Endodermal cell (in vitro differentiated cells): ENCODE measurements at regions not wholly inside any gene's neighbourhood (a gene's known extent, or its start where the extent isn't known, plus 50 kb on each side); places are given as distances from the start of the nearest gene placed in this dataset.

Experiments
- DNase-seq: peaks from one replicate; pipeline ENCODE4 v3.0.0-alpha.2; 2017
- H3K27ac ChIP-seq: 2 replicates; pipeline ENCODE4 v1.5.1; 2013; ENCODE audit warnings: mild to moderate bottlenecking, low read depth, low read length, moderate library complexity
- H3K27me3 ChIP-seq: 2 replicates; pipeline ENCODE4 v1.6.1; 2013; ENCODE audit warnings: mild to moderate bottlenecking, low read length, moderate library complexity; ENCODE audit not compliant: insufficient read depth, control insufficient read depth, poor library complexity, severe bottlenecking
- H3K36me3 ChIP-seq: 2 replicates; pipeline ENCODE4 v1.7.0; 2013; ENCODE audit warnings: mild to moderate bottlenecking, low read length, moderate library complexity; ENCODE audit not compliant: control insufficient read depth, insufficient read depth
- H3K4me1 ChIP-seq: one replicate; pipeline ENCODE4 v1.7.0; 2013; ENCODE audit warnings: low read length; ENCODE audit not compliant: control insufficient read depth, insufficient read depth
- H3K4me3 ChIP-seq: 2 replicates; pipeline ENCODE4 v1.5.1; 2013; ENCODE audit warnings: mild to moderate bottlenecking, low read length, moderate library complexity
- H3K9ac ChIP-seq: 2 replicates; pipeline ENCODE4 v1.6.1; 2013; ENCODE audit warnings: mild to moderate bottlenecking, low read length, moderate library complexity; ENCODE audit not compliant: poor library complexity, severe bottlenecking; ENCODE audit errors: extremely low read depth
- H3K9me3 ChIP-seq: 2 replicates; pipeline ENCODE4 v1.6.1; 2013; ENCODE audit warnings: mild to moderate bottlenecking, low read length, moderate library complexity; ENCODE audit not compliant: control insufficient read depth
- H3K27ac Mint-ChIP-seq: 2 replicates; pipeline ENCODE4 v1.8.0; 2020; ENCODE audit warnings: mixed read lengths
- H3K27me3 Mint-ChIP-seq: 2 replicates; pipeline ENCODE4 v1.8.0; 2021; ENCODE audit warnings: mild to moderate bottlenecking, mixed read lengths; ENCODE audit not compliant: insufficient read depth
- H3K36me3 Mint-ChIP-seq: 2 replicates; pipeline ENCODE4 v1.8.0; 2020; ENCODE audit warnings: low read depth, mixed read lengths
- H3K4me1 Mint-ChIP-seq: 2 replicates; pipeline ENCODE4 v1.8.0; 2020; ENCODE audit warnings: mixed read lengths
- H3K4me3 Mint-ChIP-seq: 2 replicates; pipeline ENCODE4 v1.8.0; 2020; ENCODE audit warnings: mild to moderate bottlenecking, moderate library complexity, mixed read lengths
- H3K9me3 Mint-ChIP-seq: 2 replicates; pipeline ENCODE4 v1.8.0; 2020; ENCODE audit warnings: mild to moderate bottlenecking, mixed read lengths
- CTCF ChIP-seq: fragments of 200-600 bp; sonication (generic); conservative IDR thresholded peaks from 2 replicates; pipeline ENCODE4 v1.5.0; 2021; ENCODE audit warnings: antibody characterized with exemption, mild to moderate bottlenecking
- WGBS, 2 experiments: methylation state at CpG; one replicate each; pipeline versions ENCODE4 v1.1.5 to v1.1.7; 2013; ENCODE audit warnings: missing lambda C conversion rate in 2 of 2, mixed read lengths in 1 of 2; ENCODE audit not compliant: insufficient coverage in 1 of 2, insufficient read length in 1 of 2; 5-methylcytosine and 5-hydroxymethylcytosine counted together

- peaks cover 29% of the 10 kb centered on the region for H3K9me3 Mint-ChIP-seq
- H3K27ac Mint-ChIP-seq, result no peak overlapping the region
- peaks cover 9% of the 10 kb centered on the region for H3K36me3 Mint-ChIP-seq
- Histone ChIP-seq H3K9me3 (peaks cover 33% of the 10 kb centered on the region), H3K36me3 (no peaks in the 10 kb centered on the region), H3K27me3 (no peaks in the 10 kb centered on the region), H3K27ac (no peak overlapping the region), H3K4me1 (no peaks in the 10 kb centered on the region), H3K9ac (no peak overlapping the region), H3K4me3 (no peak overlapping the region)
- H3K27me3 Mint-ChIP-seq, result no peaks in the 10 kb centered on the region
- no peak overlapping the region for H3K4me3 Mint-ChIP-seq
- 83 to 89% methylated on average over 3 of the region's 3 CpGs for WGBS, 2 experiments
- DNase-seq, result no peak
- peaks cover 2% of the 10 kb centered on the region for H3K4me1 Mint-ChIP-seq
- TF ChIP-seq CTCF, result no peak
These were observed 243.9 kb downstream of the TMEM167A start for GRCh38 chr5:82833277-82833676.

GRCh38 chr5:82832445-82832844 lies 244.7 kb downstream of the TMEM167A start:
- Histone ChIP-seq H3K36me3 (no peaks in the 10 kb centered on the region), H3K9me3 (peaks cover 30% of the 10 kb centered on the region), H3K4me1 (no peaks in the 10 kb centered on the region), H3K27me3 (no peaks in the 10 kb centered on the region), H3K4me3 (no peak overlapping the region), H3K27ac (no peak overlapping the region), H3K9ac (no peak overlapping the region)
- peaks cover 9% of the 10 kb centered on the region for H3K36me3 Mint-ChIP-seq
- H3K4me1 Mint-ChIP-seq, result peaks cover 2% of the 10 kb centered on the region
- H3K4me3 Mint-ChIP-seq, result no peak overlapping the region
- no peak for TF ChIP-seq CTCF
- H3K9me3 Mint-ChIP-seq, result peaks cover 29% of the 10 kb centered on the region
- H3K27ac Mint-ChIP-seq, result no peak overlapping the region
- WGBS, 2 experiments, result 95 to 100% methylated on average over 1 of the region's 2 CpGs
- no peaks in the 10 kb centered on the region for H3K27me3 Mint-ChIP-seq
- DNase-seq, result no peak

- no peaks in the 10 kb centered on the region for H3K4me1 ChIP-seq
- 87 to 92% methylated on average over 2 to 3 of the region's 3 CpGs for WGBS, 2 experiments
- H3K27me3 ChIP-seq, result no peaks in the 10 kb centered on the region
- Mint-ChIP-seq H3K27me3 (no peaks in the 10 kb centered on the region), H3K36me3 (no peaks in the 10 kb centered on the region), H3K4me1 (peaks cover 2% of the 10 kb centered on the region), H3K27ac (no peak overlapping the region), H3K4me3 (no peak overlapping the region), H3K9me3 (no peaks in the 10 kb centered on the region)
- no peak overlapping the region for H3K27ac ChIP-seq
- TF ChIP-seq CTCF, result no peak
- no peak overlapping the region for H3K4me3 ChIP-seq
- H3K9me3 ChIP-seq, result no peaks in the 10 kb centered on the region
- no peak for DNase-seq
- H3K9ac ChIP-seq, result no peak overlapping the region
- no peaks in the 10 kb centered on the region for H3K36me3 ChIP-seq
These were observed 249.0 kb downstream of the TMEM167A start for GRCh38 chr5:82828211-82828610.
